AG20443 (cell line): ENCODE measurements at regions not wholly inside any gene's neighbourhood (a gene's known extent, or its start where the extent isn't known, plus 50 kb on each side); places are given as distances from the start of the nearest gene placed in this dataset.
A peak's percentile ranks its signal among the peaks of the same experiment; 100 is the strongest.
"Not testable (repeated sequence)": the region's sequence is repeated elsewhere in the genome, so short reads cannot be mapped to it uniquely, and the experiment has no call there.

Source experiments
- DNase-seq: peaks from one replicate; pipeline ENCODE4 v3.0.0; 2012; ENCODE audit warnings: low spot score, mixed read lengths

DNA sequence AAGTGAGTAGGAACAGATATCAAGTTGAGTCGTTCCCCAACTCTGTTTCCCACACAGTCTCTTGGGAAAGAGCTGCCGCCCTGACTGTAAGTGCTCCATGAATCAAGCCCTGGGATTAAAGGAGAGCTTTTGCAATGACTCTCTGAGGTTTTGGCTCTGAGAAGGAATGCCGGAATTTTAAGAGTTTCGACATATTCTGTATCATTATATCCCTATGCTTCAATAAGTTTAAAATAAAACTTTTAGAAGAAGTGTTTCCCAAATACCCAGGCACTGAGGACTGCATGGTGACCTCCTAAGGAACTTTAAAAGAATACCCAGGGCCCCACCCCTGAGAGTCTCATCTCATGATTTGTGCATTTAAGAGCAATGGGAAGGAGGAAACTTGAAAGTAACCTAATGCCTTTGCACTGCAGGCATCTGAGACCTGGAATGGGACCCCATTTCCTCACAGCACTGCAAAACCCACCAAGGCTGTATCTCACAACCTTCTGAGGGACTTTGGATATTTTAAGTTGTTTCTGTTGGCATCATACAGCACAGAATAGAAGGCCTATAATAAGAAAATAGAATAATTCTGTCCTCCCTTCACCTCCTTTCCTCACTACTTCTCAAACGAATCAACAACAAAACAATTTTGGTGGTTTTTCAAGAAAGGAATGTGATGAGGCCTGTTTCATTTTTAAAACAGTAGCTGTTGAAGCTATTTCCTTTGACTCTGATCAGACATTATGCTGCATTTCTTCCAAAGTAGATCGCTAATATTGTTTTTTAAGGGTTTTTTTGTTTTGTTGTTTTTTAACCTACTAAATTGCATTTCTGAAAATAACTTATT, 121.2 kb downstream of the GASK1B start:
- DNase-seq = peak; percentile 84

- no peak for DNase-seq
Observed at GRCh38 chr4:158050942-158051341, 121.9 kb downstream of the GASK1B start.

DNA sequence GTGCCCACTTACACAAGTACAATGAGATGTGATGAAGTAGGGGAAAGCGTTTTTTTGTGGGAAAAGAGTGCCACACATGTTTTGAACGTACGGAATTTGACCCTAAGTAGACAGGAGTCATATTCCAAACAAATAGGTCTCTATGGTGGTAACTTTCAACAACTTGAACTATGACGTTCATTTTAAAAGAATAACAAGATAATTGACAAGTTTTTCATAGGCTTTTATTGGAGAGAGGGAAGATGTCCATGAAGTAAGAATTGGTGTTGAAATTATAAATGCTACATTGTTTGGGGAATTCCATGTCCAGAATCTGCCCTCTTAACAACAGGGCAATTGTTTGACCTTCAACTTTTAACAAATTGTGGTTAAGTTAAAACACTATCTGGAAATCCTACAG, 126.5 kb downstream of the GASK1B start:
- no peak for DNase-seq

DNA sequence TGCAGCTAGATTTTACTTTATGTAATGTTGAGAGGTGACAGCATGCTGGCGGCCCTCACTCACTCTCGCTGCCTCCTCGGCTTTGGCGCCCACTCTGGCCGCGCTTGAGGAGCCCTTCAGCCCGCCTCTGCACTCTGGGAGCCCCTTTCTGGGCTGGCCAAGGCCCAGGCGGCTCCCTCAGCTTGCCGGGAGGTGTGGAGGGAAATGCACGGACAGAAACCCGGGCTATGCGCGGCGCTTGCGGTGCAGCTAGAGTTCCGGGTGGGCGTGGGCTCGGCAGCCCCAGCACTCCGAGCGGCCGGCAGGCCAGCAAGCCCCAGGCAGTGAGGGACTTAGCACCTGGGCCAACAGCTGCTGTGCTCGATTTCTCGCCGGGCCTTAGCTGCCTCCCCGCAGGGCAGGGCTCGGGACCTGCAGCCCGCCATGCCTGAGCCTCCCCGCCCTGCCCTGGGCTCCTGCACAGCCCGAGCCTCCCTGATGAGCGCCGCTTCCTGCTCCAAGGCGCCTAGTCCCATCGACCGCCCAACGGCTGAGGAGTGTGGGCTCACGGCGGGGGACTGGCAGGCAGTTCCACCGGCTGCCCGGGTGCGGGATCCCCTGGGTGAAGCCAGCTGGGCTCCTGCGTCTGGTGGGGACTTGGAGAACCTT, 128.7 kb downstream of the GASK1B start:
- DNase-seq = no peak

DNA sequence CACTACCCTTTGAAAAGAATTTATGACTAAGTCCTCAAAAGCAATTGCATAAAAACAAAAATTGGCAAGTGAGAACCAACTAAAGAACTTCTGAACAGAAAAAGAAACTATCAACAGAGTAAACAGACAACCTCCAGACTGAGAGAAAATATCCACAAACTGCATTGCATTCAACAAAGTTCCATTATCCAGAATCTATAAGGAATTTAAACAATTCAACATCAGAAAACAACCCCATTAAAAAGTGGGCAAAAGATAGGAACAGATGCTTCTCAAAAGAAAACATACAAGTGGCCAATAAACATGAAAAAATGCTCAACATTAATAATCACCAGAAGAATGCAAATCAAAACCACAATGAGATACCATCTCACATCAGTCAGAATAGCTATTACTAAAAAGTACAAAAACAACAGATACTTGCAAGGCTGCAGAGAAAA, 130.2 kb downstream of the GASK1B start:
- peak; percentile 15 for DNase-seq

- no peak for DNase-seq
Observed at GRCh38 chr4:158038718-158039117, 134.1 kb downstream of the GASK1B start.

DNA sequence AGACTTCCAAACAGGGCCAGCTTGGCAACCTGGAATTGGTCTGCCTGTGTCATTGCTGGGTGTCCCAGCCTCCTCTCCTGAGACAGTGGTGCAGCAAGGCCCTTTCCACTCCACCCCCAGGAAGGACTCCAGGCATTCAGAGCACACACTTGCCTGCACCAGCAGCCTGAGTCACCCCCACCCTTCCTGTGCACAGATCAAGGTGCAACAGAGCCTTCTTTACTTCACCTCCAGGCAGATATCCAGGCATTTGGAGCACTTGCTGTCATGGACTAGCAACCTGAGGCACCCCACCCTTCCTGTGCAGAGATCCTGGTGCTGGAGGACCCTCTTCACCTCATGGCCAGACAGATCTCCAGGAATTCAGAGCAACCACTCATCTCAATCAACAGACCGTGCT, 135.8 kb downstream of the GASK1B start:
- no peak for DNase-seq

- DNase-seq = no peak
Observed at GRCh38 chr4:158035662-158036195, 137.1 kb downstream of the GASK1B start.

DNA sequence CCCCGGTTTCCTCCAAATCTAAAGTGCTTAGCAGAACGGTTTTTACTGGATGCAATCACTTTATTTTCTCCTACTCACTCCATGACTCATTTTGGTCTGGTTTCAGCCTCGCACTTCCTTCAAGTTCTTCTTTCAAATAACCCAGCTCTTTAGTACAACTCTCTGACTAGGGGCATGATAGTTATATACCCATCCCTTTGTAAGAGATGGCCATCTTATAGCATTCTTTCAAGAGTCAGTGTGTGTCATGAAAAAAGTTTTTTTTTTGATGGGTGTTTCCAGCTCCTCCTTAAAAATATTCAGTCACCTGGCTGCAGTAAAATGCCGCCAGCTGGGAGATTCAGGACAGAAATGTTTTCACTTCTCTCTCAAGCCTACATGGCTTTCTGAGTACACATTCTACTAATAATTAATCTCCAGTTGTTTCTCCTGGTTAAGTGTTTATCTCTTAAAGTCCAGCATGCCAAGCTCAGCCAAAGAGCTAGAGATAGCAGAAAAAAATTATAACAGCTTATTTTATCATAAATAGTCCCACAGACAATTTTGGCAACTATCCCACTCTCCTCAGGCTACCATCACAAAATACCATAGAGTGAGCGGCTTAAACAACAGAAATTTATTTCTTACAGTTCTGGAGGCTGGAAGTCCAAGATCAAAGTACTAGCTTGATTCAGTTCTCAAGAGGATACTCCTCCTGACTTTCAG, 139.3 kb downstream of the GASK1B start:
- no peak for DNase-seq

DNA sequence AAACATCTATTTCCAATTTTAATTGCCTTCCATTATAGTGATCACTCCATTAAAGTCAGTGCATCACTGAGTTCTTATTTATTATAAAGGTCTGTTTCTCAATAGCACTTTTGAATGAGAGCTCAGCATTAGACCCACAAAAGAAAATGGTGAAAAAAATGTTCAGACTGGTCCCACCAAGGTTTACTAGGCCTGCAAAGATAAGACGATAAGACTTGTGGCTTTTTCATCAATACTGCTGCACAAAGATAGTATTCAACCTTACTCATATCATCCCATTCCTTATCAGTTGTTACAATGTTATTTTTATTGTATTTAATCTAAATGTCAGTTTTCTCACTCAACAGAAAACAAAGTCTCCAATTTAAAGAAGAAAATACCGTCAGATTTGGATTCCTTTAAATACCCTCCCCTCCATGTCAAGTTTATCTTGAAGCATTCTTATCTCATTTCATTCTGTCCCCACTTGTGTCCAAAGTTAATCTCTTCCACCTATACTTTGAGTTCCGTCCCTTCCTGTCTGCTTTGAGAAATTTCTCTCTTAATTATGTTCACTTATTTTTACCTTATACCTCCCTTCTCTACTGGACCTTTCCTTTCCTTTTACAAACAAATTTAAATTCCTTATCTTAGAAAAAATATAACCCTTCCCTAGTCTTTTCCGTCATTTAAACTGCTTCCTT, 140.0 kb downstream of the GASK1B start:
- DNase-seq = no peak

DNA sequence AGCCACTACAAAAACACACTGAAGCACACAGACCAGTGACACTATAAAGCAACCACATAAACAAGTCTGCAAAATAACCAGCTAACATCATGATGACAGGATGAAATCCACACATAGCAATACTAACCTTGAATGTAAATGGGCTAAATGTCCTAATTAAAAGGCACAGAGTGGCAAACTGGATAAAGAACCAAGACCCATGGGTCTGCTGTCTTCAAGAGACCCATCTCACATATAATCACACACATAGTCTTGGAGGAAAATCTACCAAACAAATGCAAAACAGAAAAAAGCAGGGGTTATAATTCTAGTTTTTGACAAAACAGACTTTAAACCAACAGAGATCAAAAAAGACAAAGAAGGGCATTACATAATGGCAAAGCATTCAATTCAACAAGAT, 144.4 kb downstream of the GASK1B start:
- DNase-seq = not testable (repeated sequence)

- DNase-seq = no peak
Observed at GRCh38 chr4:158025131-158025530, 147.7 kb downstream of the GASK1B start.

- peak; percentile 30 for DNase-seq
Observed at GRCh38 chr4:158020734-158021346, 152.0 kb downstream of the GASK1B start.

DNA sequence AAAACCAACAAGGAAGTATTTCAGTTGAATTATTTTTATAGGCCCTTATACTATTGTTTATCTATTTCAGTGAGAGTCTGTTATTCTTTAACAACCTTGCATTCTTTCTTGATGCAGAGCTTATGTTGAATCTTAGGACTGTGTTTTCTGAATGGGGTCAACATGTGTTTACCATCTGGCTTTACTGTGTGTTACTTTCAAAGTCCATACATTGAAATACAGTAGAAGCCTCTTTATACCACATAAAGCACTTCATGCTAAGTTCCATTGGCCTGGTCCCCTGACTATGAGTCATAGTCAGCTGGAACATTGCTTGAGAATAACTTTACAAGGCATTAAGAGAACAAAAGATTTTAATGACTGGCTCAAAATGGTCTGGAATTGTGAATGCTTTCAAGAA, 152.6 kb downstream of the GASK1B start:
- peak; percentile 35 for DNase-seq

GRCh38 chr4:158018831-158019230, 154.0 kb downstream of the GASK1B start:
- no peak for DNase-seq

GRCh38 chr4:158018221-158018830, 154.5 kb downstream of the GASK1B start:
- DNase-seq = no peak

- DNase-seq = no peak
Observed at GRCh38 chr4:158016511-158016910, 156.3 kb downstream of the GASK1B start.

GRCh38 chr4:158015241-158015640, 157.6 kb downstream of the GASK1B start:
- peak; percentile 35 for DNase-seq

GRCh38 chr4:158013858-158014257, 159.0 kb downstream of the GASK1B start:
- DNase-seq = no peak

- DNase-seq = no peak
Observed at GRCh38 chr4:158010361-158010760, 162.5 kb downstream of the GASK1B start.

GRCh38 chr4:158008551-158009218, 164.1 kb downstream of the GASK1B start:
- peak; percentile 17 for DNase-seq
